Right lobe of liver (tissue), 4 donors: ENCODE measurements at regions not wholly inside any gene's neighbourhood (a gene's known extent, or its start where the extent isn't known, plus 50 kb on each side); places are given as distances from the start of the nearest gene placed in this dataset.

ENCODE experiments used
- POLR2A ChIP-seq: fragments of 450-650 bp; IDR thresholded peaks from one replicate; pipeline ENCODE4 v1.6.1; 2017; ENCODE audit warnings: antibody characterized with exemption, mild to moderate bottlenecking
- TF ChIP-seq, protein P1 (sequence below), 4 donors: fragments of 200-600 bp in 3 of 4; fragments of 450-650 bp in 1 of 4; IDR thresholded peaks; one replicate each; pipeline versions ENCODE4 v1.5.1 to v1.8.0; 2016 to 2022; ENCODE audit warnings: antibody characterized with exemption in 4 of 4, mild to moderate bottlenecking in 2 of 4
- donor health status: DM: no; HTN: no; CAD: no.
- donor health status: DM: no; HTN: no; CAD: no.
- donor health status: DM: no; HTN: yes; CAD: no.

DNA sequence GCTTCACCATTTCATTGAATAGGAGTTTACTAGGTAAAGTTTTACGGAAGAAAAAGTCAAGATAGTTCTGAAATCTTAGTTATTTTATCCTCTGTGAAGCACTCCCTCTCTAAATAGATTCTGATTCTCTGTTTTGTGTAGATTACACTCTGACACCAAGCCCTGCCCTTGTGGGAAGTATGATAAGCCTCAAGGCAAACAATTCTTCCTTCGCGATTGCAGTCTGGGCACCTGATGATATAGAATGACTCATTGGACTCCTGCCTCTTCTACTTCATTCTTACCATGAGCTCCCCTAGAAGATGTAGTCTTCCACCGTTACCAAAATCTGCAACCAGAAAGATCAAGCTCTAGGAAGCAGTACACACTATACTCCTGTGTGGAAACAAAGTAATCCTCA is 626.9 kb upstream of the PTGER4 start:
- TF ChIP-seq, protein P1, sequence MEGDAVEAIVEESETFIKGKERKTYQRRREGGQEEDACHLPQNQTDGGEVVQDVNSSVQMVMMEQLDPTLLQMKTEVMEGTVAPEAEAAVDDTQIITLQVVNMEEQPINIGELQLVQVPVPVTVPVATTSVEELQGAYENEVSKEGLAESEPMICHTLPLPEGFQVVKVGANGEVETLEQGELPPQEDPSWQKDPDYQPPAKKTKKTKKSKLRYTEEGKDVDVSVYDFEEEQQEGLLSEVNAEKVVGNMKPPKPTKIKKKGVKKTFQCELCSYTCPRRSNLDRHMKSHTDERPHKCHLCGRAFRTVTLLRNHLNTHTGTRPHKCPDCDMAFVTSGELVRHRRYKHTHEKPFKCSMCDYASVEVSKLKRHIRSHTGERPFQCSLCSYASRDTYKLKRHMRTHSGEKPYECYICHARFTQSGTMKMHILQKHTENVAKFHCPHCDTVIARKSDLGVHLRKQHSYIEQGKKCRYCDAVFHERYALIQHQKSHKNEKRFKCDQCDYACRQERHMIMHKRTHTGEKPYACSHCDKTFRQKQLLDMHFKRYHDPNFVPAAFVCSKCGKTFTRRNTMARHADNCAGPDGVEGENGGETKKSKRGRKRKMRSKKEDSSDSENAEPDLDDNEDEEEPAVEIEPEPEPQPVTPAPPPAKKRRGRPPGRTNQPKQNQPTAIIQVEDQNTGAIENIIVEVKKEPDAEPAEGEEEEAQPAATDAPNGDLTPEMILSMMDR (IDR thresholded peaks at IDR 0.05), result no peak
- no peak for TF ChIP-seq POLR2A
